Activated B cell treated with CpG ODN at 0.5 μM for 24 hours (primary cell): ENCODE measurements at regions not wholly inside any gene's neighbourhood (a gene's known extent, or its start where the extent isn't known, plus 50 kb on each side); places are given as distances from the start of the nearest gene placed in this dataset.

Source experiments
- ATAC-seq: fragments of 200-7000 bp; cut with Tn5 transposase; one replicate; pipeline ENCODE4 v1.10.0; 2021; ENCODE audit warnings: low read depth, mild to moderate bottlenecking, moderate library complexity
- CTCF ChIA-PET: fragments of 350-600 bp; sonication (Branson Sonifier 250); formaldehyde crosslinking; loops from one replicate; lab custom pipeline; 2021; ENCODE audit warnings: antibody characterized with exemption; lab: Charles Lee
- POLR2A ChIA-PET: fragments of 350-600 bp; sonication (Branson Sonifier 250); formaldehyde crosslinking; loops from one replicate; lab custom pipeline; 2021; ENCODE audit warnings: antibody characterized with exemption; lab: Charles Lee
- DNase-seq: peaks from one replicate; pipeline ENCODE4 v3.0.0; 2022
- H3K27ac Mint-ChIP-seq: one replicate; pipeline ENCODE4 v1.8.0; 2020; ENCODE audit warnings: mixed read lengths
- H3K27me3 Mint-ChIP-seq: one replicate; pipeline ENCODE4 v1.8.0; 2021; ENCODE audit warnings: mixed read lengths
- H3K36me3 Mint-ChIP-seq: one replicate; pipeline ENCODE4 v1.8.0; 2021; ENCODE audit warnings: low read depth, mixed read lengths
- H3K4me1 Mint-ChIP-seq: one replicate; pipeline ENCODE4 v1.8.0; 2021; ENCODE audit warnings: mixed read lengths
- H3K4me3 Mint-ChIP-seq: one replicate; pipeline ENCODE4 v1.8.0; 2020; ENCODE audit warnings: mild to moderate bottlenecking, mixed read lengths
- H3K9me3 Mint-ChIP-seq: one replicate; pipeline ENCODE4 v1.8.0; 2020; ENCODE audit warnings: mixed read lengths
- intact Hi-C: fragments of 100-400 bp; cut with micrococcal nuclease; formaldehyde crosslinking; loops from one replicate; pipeline ENCODE4 v1.15.1; 2024
- TF ChIP-seq, protein P1 (sequence below): fragments of 200-600 bp; IDR thresholded peaks from one replicate; pipeline ENCODE4 v1.8.0; 2022; ENCODE audit warnings: antibody characterized with exemption, mild to moderate bottlenecking

- DNase-seq: no peak
- no peaks in the 10 kb centered on the region for H3K4me1 Mint-ChIP-seq
- no peak overlapping the region for H3K27ac Mint-ChIP-seq
- H3K9me3 Mint-ChIP-seq: no peaks in the 10 kb centered on the region
- no peak for ATAC-seq
- CTCF ChIA-PET: no interaction called here
- peaks cover 6% of the 10 kb centered on the region for H3K27me3 Mint-ChIP-seq
- intact Hi-C loops: no loop called here
- POLR2A ChIA-PET: no interaction called here
- no peaks in the 10 kb centered on the region for H3K36me3 Mint-ChIP-seq
- TF ChIP-seq, protein P1, sequence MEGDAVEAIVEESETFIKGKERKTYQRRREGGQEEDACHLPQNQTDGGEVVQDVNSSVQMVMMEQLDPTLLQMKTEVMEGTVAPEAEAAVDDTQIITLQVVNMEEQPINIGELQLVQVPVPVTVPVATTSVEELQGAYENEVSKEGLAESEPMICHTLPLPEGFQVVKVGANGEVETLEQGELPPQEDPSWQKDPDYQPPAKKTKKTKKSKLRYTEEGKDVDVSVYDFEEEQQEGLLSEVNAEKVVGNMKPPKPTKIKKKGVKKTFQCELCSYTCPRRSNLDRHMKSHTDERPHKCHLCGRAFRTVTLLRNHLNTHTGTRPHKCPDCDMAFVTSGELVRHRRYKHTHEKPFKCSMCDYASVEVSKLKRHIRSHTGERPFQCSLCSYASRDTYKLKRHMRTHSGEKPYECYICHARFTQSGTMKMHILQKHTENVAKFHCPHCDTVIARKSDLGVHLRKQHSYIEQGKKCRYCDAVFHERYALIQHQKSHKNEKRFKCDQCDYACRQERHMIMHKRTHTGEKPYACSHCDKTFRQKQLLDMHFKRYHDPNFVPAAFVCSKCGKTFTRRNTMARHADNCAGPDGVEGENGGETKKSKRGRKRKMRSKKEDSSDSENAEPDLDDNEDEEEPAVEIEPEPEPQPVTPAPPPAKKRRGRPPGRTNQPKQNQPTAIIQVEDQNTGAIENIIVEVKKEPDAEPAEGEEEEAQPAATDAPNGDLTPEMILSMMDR: no peak
- H3K4me3 Mint-ChIP-seq: no peak overlapping the region
Measured at GRCh38 chr6:133062696-133063306, 178.4 kb upstream of the EYA4 start.

GRCh38 chr6:133067960-133068359 is 173.2 kb upstream of the EYA4 start:
- POLR2A ChIA-PET: no interaction called here

DNA sequence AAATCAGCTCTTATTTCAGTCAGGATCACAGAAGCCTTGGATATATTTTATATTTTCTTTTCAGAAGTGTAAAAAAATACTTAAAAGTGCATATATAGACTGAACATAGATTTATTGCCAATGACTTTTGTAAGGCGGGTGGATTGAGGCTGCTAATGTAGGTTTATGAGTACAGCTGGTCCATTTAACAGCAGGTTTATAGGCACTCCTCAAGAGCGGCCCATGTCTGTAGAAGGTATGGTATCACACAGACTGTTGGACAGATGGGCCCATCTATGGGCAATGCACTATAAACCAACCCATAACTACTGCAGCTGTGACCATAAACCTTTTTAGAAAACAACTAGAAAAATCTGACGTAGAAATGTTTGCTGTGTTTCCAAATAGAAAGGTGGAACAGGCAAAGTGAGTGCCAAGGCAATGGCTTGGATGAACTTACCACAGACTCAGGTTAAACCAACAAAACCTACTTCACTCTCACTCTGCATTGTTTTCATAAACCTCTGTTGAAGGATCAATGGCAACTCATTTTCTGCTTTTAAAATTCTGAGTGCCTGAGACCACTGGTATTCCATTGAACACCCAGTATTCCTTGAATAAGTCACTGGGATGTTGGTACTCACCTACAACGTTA is 170.6 kb upstream of the EYA4 start:
- ATAC-seq (no peak), DNase-seq (no peak)
- ChIA-PET POLR2A (interaction anchor here (0.9 kb wide), 1 partner anchor 256 kb away, joined by 3 read pairs; no protein-coding TSS in a partner anchor), CTCF (no interaction called here)
- H3K4me1 Mint-ChIP-seq: no peaks in the 10 kb centered on the region
- peaks cover 4% of the 10 kb centered on the region for H3K27me3 Mint-ChIP-seq
- TF ChIP-seq, protein P1: no peak
- intact Hi-C loops: no loop called here
- H3K4me3 Mint-ChIP-seq: no peak overlapping the region
- no peak overlapping the region for H3K27ac Mint-ChIP-seq
- no peaks in the 10 kb centered on the region for H3K9me3 Mint-ChIP-seq
- H3K36me3 Mint-ChIP-seq: no peaks in the 10 kb centered on the region

More at GRCh38 chr6:133067960-133068359, 173.2 kb upstream of the EYA4 start:
- Mint-ChIP-seq H3K9me3 (no peaks in the 10 kb centered on the region), H3K4me1 (no peaks in the 10 kb centered on the region), H3K27me3 (peaks cover 4% of the 10 kb centered on the region), H3K4me3 (no peak overlapping the region), H3K36me3 (no peaks in the 10 kb centered on the region), H3K27ac (no peak overlapping the region)
- CTCF ChIA-PET: no interaction called here
- intact Hi-C loops: no loop called here
- ATAC-seq (no peak), DNase-seq (no peak)
- TF ChIP-seq, protein P1: no peak

DNA sequence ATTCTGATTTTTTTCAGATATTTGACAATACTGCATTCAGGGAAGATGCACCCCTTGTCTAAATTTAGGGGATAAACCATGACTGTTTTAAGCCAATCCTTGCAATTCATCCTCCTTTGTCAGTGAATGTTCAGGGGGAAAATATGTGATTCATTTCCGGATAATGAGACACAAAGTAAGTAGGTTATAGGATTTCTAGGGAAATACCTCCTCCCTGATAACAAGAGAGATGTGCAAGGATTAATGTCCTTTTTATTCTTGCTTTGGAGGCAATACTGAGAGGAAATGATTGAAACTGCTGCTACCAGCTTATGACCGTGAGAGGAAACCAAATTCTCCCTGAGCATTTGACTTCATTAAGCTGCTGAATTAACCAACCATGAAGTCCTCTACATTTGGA is 161.3 kb upstream of the EYA4 start:
- CTCF ChIA-PET: no interaction called here

More for the DNA sequence above, 161.3 kb upstream of the EYA4 start:
- DNase-seq (no peak), ATAC-seq (no peak)
- Mint-ChIP-seq H3K36me3 (no peaks in the 10 kb centered on the region), H3K27me3 (no peaks in the 10 kb centered on the region), H3K9me3 (peaks cover 3% of the 10 kb centered on the region), H3K4me3 (no peak overlapping the region), H3K4me1 (no peaks in the 10 kb centered on the region), H3K27ac (no peak overlapping the region)
- intact Hi-C loops: no loop called here
- TF ChIP-seq, protein P1: no peak
- POLR2A ChIA-PET: no interaction called here
